ENCODE measurements at regions not wholly inside any gene's neighbourhood (a gene's known extent, or its start where the extent isn't known, plus 50 kb on each side); places are given as distances from the start of the nearest gene placed in this dataset.

DNA sequence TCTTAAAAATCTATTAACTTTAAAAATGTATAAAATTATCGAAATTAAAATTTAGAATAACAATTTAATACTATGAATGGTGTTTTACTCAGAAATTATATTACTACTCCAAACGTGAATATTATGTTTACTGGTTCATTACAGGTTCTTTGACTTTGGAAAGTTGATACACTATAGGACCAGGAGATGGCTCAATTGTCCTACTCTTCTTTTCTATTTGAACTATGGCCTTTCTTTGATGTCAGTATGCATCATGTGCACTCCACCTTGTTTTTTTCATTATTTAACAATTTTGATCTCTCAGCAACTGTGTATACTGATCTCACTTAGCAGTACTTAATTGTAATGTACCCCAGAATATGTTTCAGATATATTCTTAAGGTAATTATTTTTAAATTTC, 391.5 kb upstream of the MANEA start:
- Histone ChIP-seq H3K79me2 (ENCODE audit: control insufficient read depth, insufficient read depth, low read length) (no peaks in the 10 kb centered on the region), H3K27me3 (ENCODE audit: control insufficient read depth in 2 of 2, insufficient read depth in 2 of 2, low read length in 2 of 2) (no peaks in the 10 kb centered on the region), H3K36me3 (ENCODE audit: control insufficient read depth, insufficient read depth, low read length) (no peaks in the 10 kb centered on the region), H3K4me2 (ENCODE audit: insufficient read depth, low read length) (no peak overlapping the region), H3K4me1 (replicated peaks in 1 of 2; ENCODE audit: control insufficient read depth in 2 of 2, insufficient read depth in 2 of 2, low read length in 2 of 2) (no peaks in the 10 kb centered on the region), H3K9me3 (replicated peaks; ENCODE audit: control insufficient read depth, insufficient read depth, low read depth, low read length) (no peaks in the 10 kb centered on the region), H2AFZ (ENCODE audit: low read depth, low read length) (no peak overlapping the region), H4K20me1 (replicated peaks; ENCODE audit: control insufficient read depth, insufficient read depth, low read length) (no peaks in the 10 kb centered on the region), H3K4me3 (no peak overlapping the region), H3K9me1 (ENCODE audit: control insufficient read depth, insufficient read depth, low read length) (no peaks in the 10 kb centered on the region), H3K9ac (ENCODE audit: insufficient read depth in 1 of 2, low read depth in 2 of 2, low read length in 2 of 2) (no peak overlapping the region), H3K27ac (ENCODE audit: extremely low read depth, low read depth, low read length) (no peak overlapping the region)
- ChIA-PET POLR2A (no interaction called here), CTCF (ENCODE audit: low intra/inter-chr PET ratio) (no interaction called here)
- FAIRE-seq (no peak), DNase-seq (ENCODE audit: extremely low read depth in 1 of 4, low spot score in 3 of 4) (no peak), ATAC-seq (no peak)
- 0% methylated on average over 2 of the region's 2 CpGs for WGBS (ENCODE audit: insufficient coverage, low coverage, missing lambda C conversion rate)
- TF ChIP-seq HIVEP1 (CRISPR knock-in tag; IDR thresholded peaks at IDR 0.05) (no peak), TRIM24 (IDR thresholded peaks at IDR 0.05) (no peak)
- TF ChIP-seq, protein P1, sequence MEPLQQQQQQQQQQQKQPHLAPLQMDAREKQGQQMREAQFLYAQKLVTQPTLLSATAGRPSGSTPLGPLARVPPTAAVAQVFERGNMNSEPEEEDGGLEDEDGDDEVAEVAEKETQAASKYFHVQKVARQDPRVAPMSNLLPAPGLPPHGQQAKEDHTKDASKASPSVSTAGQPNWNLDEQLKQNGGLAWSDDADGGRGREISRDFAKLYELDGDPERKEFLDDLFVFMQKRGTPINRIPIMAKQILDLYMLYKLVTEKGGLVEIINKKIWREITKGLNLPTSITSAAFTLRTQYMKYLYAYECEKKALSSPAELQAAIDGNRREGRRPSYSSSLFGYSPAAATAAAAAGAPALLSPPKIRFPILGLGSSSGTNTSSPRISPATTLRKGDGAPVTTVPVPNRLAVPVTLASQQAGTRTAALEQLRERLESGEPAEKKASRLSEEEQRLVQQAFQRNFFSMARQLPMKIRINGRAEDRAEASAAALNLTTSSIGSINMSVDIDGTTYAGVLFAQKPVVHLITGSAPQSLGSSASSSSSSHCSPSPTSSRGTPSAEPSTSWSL (CRISPR knock-in tag; IDR thresholded peaks at IDR 0.05; ENCODE audit: borderline replicate concordance): no peak
- intact Hi-C loops (cut with micrococcal nuclease): no loop called here
- BruUV-seq (replicated peaks): no TSS peak
- in situ Hi-C loops (cut with MboI): no loop called here

DNA sequence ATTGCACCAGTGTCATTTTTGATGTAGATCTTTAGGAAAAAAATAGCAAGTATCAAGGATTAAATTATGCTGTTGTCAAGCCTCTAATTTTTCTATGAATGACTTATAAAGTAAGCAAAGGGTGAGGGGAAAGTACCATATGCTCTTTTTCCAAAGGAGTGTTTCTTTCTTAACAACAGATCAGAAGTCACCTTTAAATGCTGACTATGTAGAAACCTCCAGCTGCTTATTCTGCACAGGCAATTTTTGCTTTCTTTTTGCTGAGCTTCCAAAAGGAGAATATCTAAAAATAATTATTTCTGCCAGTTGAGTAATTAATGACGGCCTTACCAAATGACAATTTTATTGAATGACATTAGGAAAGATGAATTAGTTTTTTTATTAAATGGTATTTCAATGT, 390.6 kb upstream of the MANEA start:
- no peak for ATAC-seq
- ChIA-PET CTCF (ENCODE audit: low intra/inter-chr PET ratio) (no interaction called here), POLR2A (no interaction called here)
- intact Hi-C loops (cut with micrococcal nuclease): no loop called here
- H2AFZ ChIP-seq (ENCODE audit: low read depth, low read length): no peak overlapping the region
- no peaks in the 10 kb centered on the region for H3K4me1 ChIP-seq (replicated peaks in 1 of 2; ENCODE audit: control insufficient read depth in 2 of 2, insufficient read depth in 2 of 2, low read length in 2 of 2)
- TF ChIP-seq MAFK (IDR thresholded peaks at IDR 0.05; ENCODE audit: low read length) (peak; percentile 30; the same call in 1 of the 2 replicates), ZNF324 (CRISPR knock-in tag; IDR thresholded peaks at IDR 0.05) (no peak), ZNF316 (IDR thresholded peaks at IDR 0.05) (peak; percentile 33; the same call in 1 of the 2 replicates), MAFF (IDR thresholded peaks at IDR 0.05; ENCODE audit: low read length) (peak; percentile 44), EZH2 (IDR thresholded peaks at IDR 0.05; ENCODE audit: borderline replicate concordance, low read depth, low read length) (no peak)
- BruUV-seq (replicated peaks): no TSS peak
- no peak for DNase-seq (ENCODE audit: extremely low read depth in 1 of 4, low spot score in 3 of 4)
- H3K79me2 ChIP-seq (ENCODE audit: control insufficient read depth, insufficient read depth, low read length): no peaks in the 10 kb centered on the region
- in situ Hi-C loops (cut with MboI): no loop called here
- H3K4me2 ChIP-seq (ENCODE audit: insufficient read depth, low read length): no peak overlapping the region
- no peaks in the 10 kb centered on the region for H3K27me3 ChIP-seq (ENCODE audit: control insufficient read depth in 2 of 2, insufficient read depth in 2 of 2, low read length in 2 of 2)
- H4K20me1 ChIP-seq (replicated peaks; ENCODE audit: control insufficient read depth, insufficient read depth, low read length): no peaks in the 10 kb centered on the region
- no peaks in the 10 kb centered on the region for H3K36me3 ChIP-seq (ENCODE audit: control insufficient read depth, insufficient read depth, low read length)
- WGBS (ENCODE audit: insufficient coverage, low coverage, missing lambda C conversion rate): 0% methylated on average over 1 of the region's 1 CpG
- no peaks in the 10 kb centered on the region for H3K9me1 ChIP-seq (ENCODE audit: control insufficient read depth, insufficient read depth, low read length)
- H3K9ac ChIP-seq (ENCODE audit: insufficient read depth in 1 of 2, low read depth in 2 of 2, low read length in 2 of 2): no peak overlapping the region
- no peak overlapping the region for H3K27ac ChIP-seq (ENCODE audit: extremely low read depth, low read depth, low read length)
- H3K4me3 ChIP-seq: no peak overlapping the region
- no peaks in the 10 kb centered on the region for H3K9me3 ChIP-seq (replicated peaks; ENCODE audit: control insufficient read depth, insufficient read depth, low read depth, low read length)
- FAIRE-seq: no peak
